ENCODE measurements at regions not wholly inside any gene's neighbourhood (a gene's known extent, or its start where the extent isn't known, plus 50 kb on each side); places are given as distances from the start of the nearest gene placed in this dataset.
"Not testable (repeated sequence)": the region's sequence is repeated elsewhere in the genome, so short reads cannot be mapped to it uniquely, and the experiment has no call there.

DNA sequence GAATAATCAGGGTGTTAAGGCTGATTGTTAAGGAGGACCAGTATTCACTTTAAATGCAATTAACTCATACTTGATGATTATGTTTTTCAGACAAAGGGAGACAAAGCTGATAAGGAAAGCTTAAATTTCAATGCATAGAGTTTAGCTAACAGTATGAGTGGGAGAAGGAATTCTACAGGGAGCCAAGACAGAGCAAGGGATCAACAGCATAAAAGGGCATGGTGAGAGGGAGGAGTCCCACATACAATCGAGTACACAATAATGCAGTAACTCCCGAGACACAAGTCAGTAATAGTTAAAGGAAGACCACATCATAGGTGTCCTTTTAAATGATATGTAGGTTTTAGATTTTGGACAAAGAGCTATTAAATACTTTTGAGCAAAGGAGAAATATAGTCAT, 191.7 kb upstream of the PTPRD start:
- DNase-seq (ENCODE audit: extremely low read depth in 1 of 11, low read depth in 9 of 11, low spot score in 4 of 11) = no peak

DNA sequence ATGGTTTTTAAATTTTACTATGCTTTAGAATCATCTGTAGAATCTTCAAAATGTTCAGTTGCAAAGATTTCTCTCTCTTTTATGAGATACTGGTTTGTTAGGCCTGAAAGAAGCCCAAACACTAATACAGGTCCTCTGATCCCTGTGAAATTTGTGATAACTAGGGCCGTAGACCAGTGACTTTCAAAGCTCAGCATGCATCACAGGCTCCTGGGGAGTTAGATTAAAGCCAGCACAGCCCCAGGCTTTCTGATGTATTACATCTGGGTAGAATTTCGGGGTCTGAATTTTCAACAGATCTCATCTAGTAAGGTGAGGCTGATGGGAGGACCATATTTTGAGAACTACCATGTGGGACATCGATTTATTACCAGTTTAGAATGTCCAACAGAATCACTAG, 194.1 kb upstream of the PTPRD start:
- DNase-seq (ENCODE audit: extremely low read depth in 1 of 11, low read depth in 9 of 11, low spot score in 4 of 11) = no peak

DNA sequence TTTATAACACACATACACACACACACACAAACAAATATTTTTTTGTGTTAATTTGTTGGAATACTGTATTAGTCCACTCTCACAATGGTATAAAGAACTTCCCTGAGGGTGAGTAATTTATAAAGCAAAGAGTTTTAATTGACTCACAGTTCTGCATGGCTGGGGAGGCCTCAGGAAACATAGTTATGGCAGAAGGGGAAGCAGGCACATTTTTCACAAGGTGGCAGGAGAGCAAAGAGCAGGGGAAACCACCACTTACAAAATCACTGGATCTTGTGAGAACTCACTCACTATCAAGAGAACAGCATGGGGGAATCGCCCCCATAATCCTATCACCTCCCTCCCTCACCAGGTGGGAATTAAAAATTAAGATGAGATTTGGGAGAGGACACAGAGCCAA, 205.4 kb upstream of the PTPRD start:
- no peak for DNase-seq (ENCODE audit: extremely low read depth in 1 of 11, low read depth in 9 of 11, low spot score in 4 of 11)

DNA sequence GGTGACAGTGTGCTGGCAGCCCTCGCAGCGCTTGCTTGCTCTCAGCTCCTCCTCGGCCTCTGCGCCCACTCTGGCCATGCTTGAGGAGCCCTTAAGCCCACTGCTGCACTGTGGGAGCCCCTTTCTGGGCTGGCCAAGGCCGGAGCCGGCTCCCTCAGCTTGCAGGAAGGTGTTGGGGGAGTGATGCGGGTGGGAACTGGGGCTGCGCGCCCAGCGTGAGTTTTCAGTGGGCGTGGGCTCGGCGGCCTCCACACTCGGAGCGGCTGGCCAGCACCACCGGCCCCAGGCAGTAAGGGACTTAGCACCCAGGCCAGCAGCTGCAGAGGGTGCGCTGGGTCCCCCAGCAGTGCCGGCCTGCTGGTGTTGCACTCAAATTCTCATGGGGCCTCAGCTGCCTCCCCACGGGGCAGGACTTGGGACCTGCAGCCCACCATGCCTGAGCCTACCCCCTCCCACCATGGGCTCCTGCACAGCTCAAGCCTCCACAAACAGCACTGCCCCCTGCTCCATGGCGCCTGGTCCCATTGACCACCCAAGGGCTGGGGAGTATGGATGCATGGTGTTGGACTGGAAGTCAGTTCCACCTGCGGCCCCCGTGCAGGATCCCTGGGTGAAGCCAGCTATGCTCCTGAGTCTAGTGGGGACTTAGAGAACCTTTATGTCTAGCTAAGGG, 223.1 kb upstream of the PTPRD start:
- DNase-seq (ENCODE audit: extremely low read depth in 1 of 11, low read depth in 9 of 11, low spot score in 4 of 11) = no peak

DNA sequence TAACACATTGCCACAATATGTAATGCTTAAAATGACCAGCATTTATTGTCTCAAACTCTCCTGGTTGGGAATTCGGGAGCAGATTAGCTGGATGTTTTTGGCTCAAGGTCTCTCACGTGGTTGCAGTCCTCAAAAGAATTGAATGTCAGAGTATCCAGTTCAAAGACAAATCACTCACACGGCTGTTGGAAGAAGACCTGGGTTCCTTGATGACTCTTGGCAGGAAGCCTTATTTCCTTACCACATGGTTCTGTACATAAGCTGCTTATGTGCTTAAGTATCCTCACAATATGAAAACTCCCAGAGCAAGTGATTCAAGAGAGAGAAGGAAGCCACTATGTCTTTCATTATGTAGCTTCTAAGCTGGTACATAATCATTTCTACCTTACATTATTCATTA, 230.3 kb upstream of the PTPRD start:
- DNase-seq (ENCODE audit: extremely low read depth in 1 of 11, low read depth in 9 of 11, low spot score in 4 of 11) = no peak

DNA sequence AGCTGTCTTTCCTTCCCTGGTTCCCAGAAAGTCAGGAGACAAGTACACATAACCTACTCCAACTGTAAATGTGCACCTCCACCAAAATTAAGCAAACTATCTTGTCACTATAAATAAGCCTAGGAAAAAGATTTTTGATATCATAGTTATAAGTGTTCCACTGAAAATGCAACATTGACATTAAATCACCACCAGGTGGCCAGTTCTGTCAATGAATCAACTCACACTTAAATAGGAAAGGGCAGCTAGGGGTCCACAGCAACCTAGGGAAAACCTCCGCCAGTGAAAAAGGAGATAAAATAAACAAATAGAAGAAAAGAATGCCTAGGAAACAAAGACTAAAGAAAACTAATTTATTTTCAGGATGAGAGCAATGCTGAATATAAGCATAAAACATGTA, 243.0 kb upstream of the PTPRD start:
- DNase-seq (ENCODE audit: extremely low read depth in 1 of 11, low read depth in 9 of 11, low spot score in 4 of 11) = peak in 5 of 11 donors; percentile 1 to 10 (median 2)

DNA sequence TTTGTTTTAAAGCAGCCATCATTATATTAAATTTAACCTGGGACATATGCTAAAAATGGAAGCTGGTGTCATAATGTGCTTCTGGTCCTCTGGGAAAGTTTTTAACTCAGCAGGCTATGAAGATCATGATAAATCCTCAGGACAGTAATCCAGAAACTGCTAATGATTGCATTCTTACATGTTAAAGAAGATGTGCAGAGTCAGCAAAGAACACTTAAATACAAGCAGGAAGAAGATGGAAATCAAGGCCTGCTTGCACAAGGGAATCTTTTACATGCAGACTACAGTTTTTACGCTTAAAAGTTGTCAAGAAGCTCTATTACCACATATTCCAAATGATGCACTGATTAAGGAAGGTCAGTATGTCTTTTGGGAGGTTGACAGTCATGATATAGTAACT, 246.0 kb upstream of the PTPRD start:
- no peak for DNase-seq (ENCODE audit: extremely low read depth in 1 of 11, low read depth in 9 of 11, low spot score in 4 of 11)

DNA sequence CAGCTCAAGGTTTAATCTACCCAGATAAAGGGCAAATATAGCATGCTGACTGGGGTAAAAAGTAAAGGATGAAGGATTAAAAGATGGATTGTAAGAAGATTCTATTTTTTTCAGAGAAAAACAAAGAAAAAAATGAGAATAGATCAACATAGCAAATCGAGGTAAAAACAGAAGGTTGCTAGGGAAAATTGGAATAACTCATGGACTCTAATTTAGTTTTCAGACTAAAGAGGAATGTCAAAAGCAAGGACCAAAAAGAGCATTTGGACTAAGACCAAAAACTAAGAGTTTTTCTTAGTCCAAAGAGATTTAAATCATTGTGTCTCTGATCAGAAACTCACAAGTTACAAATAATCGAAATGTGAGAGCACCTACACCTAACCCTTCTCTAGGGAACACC, 250.7 kb upstream of the PTPRD start:
- no peak for DNase-seq (ENCODE audit: extremely low read depth in 1 of 11, low read depth in 9 of 11, low spot score in 4 of 11)

DNA sequence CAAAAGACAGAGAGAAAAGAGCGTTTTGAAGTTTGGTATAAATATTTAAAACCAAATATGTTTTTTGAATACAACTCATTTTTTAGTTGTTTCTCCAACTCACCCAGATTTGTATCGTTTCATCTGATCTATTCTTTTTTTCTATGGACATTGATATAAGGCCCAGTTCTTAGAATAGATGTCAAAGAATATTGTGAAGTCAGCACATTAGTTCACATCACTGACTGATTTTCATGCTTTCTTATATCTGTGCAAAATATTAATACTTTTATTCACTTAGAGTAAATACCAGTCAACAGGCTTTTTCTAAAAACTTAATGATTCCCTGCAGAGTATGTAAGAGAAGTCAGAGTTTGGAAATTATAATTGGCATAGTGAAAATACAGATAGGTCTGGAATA, 254.4 kb upstream of the PTPRD start:
- no peak for DNase-seq (ENCODE audit: extremely low read depth in 1 of 11, low read depth in 9 of 11, low spot score in 4 of 11)

DNA sequence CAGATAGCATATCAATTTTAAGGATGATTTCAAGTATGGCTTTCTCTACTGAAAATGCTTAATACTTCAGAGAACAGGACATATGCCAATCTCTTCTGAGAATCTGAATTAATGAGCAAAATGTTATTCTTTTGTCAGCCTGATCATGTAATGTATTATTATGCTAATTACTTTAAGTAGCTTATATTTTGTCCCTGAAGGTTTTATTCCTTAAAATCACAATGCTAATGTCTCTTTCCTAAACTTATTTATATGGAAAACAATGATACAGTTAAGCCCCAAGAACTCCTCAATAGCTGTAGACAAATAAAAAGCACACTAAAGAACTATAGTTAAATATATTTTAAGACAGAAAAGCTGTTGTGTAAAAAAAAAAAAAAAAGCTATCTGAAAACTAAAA, 256.9 kb upstream of the PTPRD start:
- no peak for DNase-seq (ENCODE audit: extremely low read depth in 1 of 11, low read depth in 9 of 11, low spot score in 4 of 11)

DNA sequence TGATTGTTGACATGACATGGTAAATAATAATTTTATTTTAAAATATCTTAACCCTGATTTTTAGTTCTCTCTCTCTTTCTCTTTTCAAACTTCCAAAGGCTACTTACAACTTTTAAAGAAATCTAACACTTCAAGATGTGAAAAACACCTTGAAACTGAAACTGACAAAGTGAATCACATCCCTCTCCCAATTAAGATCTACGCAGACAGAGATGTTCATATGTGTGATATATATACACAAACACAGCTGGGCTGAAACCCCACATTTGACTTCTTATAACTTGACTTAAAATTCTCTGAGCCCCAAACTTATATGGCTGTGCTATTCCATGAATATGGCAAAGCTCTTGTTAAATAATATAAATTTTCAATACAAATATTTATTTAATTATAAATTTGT, 261.2 kb upstream of the PTPRD start:
- DNase-seq (ENCODE audit: extremely low read depth in 1 of 11, low read depth in 9 of 11, low spot score in 4 of 11) = no peak

DNA sequence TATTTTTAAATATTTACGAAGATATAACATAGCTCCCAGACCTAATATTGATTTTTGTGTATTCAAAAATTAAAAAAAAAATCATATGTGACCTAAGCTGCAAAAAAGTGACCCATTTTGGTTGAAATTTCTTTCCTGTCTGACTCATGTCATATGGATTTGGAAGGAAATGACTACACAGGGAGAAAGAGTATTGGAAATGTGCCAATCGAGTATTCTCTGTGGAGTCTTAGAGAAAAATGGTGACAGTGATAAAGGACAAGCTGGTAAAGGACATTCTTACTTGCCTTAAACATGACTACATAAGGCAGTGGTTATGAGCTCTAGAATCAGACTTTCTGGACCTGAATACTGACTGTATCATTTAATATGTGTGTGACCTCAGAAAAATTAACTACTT, 262.9 kb upstream of the PTPRD start:
- DNase-seq (ENCODE audit: extremely low read depth in 1 of 11, low read depth in 9 of 11, low spot score in 4 of 11) = no peak

DNA sequence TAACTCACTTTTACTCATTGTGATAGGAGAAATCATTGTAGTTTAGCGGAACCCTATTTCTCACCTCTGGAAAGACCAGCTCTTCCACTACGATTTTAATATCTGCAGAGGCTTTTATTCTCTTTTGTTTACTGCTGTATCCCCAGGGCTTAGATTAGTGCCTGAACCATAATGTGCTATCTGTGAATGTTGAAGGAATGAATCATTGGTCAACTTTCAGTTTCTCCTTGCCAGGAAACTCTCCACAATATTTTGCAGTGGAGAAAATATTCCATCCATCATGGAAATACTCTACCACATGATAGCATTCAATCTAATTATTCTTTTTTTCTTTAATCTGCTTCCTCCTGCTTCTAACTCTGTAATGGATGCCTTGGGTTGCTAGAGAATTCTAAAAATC, 263.5 kb upstream of the PTPRD start:
- DNase-seq (ENCODE audit: extremely low read depth in 1 of 11, low read depth in 9 of 11, low spot score in 4 of 11) = no peak

DNA sequence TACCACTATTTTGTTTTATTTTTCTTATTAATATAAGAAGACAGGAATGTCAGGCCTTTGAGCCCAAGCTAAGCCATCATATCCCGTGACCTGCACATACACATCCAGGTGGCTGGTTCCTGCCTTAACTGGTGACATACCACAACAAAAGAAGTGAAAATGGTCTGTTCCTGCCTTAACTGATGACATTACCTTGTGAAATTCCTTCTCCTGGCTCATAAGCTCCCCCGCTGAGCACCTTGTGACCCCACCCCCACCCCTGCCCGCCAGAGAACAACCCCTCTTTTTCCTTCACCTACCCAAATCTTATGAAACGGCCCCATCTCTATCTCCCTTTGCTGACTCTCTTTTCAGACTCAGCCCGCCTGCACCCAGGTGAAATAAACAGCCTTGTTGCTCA, 277.5 kb upstream of the PTPRD start:
- not testable (repeated sequence) for DNase-seq (ENCODE audit: extremely low read depth in 1 of 11, low read depth in 9 of 11, low spot score in 4 of 11)

DNA sequence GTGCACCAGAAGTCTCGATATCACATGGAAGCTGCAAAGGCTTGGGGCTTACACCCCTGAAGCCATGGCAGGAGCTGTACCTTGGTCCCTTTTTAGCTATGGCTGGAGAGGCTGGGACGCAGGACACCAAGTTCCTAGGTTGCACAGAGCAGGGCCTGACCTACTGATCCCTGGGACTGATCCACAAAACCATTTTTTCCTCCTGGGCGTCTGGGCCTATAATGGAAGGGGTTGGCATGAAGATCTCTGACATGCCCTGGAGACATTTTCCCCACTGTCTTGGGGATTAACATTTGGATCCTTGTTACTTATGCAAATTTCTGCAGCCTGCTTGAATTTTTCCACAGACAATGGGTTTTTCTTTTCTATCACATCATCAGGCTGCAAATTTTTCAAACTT, 286.7 kb upstream of the PTPRD start:
- no peak for DNase-seq (ENCODE audit: extremely low read depth in 1 of 11, low read depth in 9 of 11, low spot score in 4 of 11)

DNA sequence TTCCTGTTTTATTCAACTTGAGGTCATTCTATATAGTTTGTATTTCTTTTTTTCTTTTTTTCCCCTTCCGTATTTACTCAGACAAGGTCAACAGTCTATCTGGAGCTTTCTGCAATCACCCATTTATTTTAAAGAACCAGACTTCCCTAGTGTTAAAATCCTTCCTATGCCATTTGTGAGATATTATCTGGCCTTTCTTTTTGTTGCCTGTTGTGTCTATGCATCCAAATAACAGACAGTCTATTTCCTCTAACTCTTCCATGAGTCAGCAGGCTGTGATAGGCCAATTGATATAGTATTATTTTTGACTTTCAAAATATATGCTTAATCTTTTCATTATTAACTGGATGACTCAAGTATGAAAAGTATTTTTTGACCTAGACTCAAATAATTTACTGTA, 291.2 kb upstream of the PTPRD start:
- DNase-seq (ENCODE audit: extremely low read depth in 1 of 11, low read depth in 9 of 11, low spot score in 4 of 11) = no peak

DNA sequence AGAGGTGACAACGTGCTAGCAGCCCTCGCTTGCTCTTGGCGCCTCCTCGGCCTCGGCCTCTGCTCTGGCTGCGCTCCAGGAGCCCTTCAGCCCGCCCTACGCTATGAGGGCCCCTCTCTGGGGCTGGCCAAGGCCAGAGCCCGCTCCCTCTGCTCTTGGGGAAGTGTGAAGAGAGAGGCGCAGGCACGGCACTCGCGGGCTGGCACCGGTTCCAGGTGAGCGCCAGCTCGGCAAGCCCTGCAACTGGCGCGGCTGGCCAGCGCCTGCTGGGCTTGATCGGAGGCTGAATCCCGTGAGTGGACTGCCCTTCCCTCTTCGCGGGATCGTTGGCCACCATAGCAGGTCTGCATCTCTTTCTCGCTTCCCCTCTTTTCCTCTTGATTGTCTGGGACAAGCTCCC, 298.0 kb upstream of the PTPRD start:
- no peak for DNase-seq (ENCODE audit: extremely low read depth in 1 of 11, low read depth in 9 of 11, low spot score in 4 of 11)

DNA sequence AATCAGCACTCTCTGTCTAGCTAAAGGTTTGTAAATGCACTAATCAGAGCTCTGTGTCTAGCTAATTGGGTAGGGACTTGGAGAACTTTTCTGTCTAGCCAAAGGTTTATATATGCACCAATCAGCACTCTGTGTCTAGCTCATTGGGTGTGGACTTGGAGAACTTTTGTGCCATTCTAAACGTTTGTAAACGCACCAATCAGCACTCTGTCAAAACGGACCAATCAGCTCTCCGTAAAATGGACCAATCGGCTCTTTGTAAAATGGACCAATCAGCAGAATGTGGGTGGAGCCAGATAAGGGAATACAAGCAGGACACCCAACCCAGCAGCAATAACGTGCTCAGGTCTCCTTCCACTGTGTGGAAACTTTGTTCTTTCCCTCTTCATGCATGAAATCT, 298.6 kb upstream of the PTPRD start:
- DNase-seq (ENCODE audit: extremely low read depth in 1 of 11, low read depth in 9 of 11, low spot score in 4 of 11) = no peak

DNA sequence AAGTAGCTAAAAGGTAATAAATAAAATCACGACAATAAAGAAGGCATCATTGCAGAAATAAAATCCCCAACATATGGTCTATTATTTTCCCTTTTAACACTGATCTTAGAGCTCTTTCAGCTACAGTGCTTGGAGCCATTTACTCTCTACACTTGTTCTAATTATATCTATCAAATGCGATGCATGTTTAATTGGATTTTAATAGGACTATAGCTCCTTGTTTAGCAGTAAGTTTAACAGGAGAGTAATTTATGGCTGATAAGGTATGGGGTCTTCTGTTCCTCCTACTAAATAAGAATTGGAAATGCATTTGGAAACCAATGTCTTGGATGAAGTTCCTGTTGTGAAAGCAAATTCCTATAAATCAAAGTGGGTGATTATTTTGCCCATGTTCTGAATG, 304.2 kb upstream of the PTPRD start:
- DNase-seq (ENCODE audit: extremely low read depth in 1 of 11, low read depth in 9 of 11, low spot score in 4 of 11) = no peak

DNA sequence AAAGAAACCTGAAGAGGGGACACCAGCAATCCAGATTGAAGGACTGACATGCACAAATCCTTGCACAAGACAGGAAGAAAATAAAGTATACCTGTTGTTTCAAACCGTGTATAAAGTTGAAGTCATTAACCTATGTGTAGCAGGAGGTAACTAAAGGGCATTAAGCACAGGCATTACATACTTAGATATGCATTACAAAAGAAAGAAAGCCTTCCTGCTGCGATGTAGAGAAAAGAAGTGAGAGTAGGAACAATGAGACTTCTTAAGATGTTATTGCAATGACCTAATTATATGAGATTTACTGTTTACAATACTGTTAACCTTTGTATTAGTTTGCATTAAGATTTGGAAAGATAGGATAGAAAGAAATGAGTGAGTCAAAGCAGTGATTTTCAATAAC, 308.9 kb upstream of the PTPRD start:
- no peak for DNase-seq (ENCODE audit: extremely low read depth in 1 of 11, low read depth in 9 of 11, low spot score in 4 of 11)

DNA sequence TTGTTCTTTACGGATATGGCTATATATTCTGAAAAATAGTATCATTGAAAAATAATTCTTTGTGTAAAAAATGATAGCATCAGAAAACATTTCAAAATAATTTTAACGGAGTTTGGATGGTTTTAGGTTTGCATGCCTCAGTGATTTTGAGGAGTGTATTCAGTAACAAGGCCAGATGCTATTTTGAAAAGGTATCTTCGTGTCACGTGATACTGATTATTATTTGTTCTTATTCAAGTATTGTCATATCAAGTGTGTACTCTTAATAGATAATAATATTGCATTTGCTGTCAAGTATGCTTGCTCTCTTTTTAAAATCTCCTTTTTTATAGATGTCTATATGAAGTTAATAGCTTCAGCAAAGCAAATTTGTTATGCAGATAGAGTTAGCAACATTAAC, 313.1 kb upstream of the PTPRD start:
- DNase-seq (ENCODE audit: extremely low read depth in 1 of 11, low read depth in 9 of 11, low spot score in 4 of 11) = no peak

DNA sequence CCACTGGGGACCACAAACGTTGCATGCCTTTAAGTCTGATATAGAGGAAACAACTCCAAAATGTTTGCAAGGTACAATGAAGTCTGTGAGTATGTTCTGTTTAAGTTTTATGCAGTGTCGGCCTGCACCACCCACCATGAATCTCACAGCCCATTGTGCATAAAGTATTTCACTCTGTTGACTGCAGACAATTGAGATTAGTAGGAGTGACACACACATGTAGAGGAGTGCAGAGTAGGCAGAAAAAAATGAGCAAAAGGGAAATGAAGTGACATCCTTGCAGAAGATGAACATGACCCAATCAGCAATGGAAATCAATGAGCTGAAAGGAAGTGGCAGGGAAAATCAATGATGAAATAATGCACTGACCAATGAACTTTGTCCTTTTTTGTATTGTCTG, 315.6 kb upstream of the PTPRD start:
- no peak for DNase-seq (ENCODE audit: extremely low read depth in 1 of 11, low read depth in 9 of 11, low spot score in 4 of 11)

Measured in renal cortex interstitium (tissue), 11 donors.